CD4-positive, alpha-beta T cell treated with Interleukin-6 for 4 hours (primary cell): ENCODE measurements at regions not wholly inside any gene's neighbourhood (a gene's known extent, or its start where the extent isn't known, plus 50 kb on each side); places are given as distances from the start of the nearest gene placed in this dataset.
"Not testable (repeated sequence)": the region's sequence is repeated elsewhere in the genome, so short reads cannot be mapped to it uniquely, and the experiment has no call there.

ENCODE experiments used
- DNase-seq: peaks from one replicate; pipeline ENCODE4 v3.0.0-alpha.2; 2020; ENCODE audit warnings: mixed read lengths

- no peak for DNase-seq
Measured at GRCh38 chr6:149246691-149247384, 70.7 kb upstream of the TAB2 start.

GRCh38 chr6:149247385-149247763 is 70.1 kb upstream of the TAB2 start:
- no peak for DNase-seq

GRCh38 chr6:149248263-149248662 is 69.2 kb upstream of the TAB2 start:
- DNase-seq = not testable (repeated sequence)

GRCh38 chr6:149248693-149249369 is 68.7 kb upstream of the TAB2 start:
- DNase-seq = peak; percentile 55

- no peak for DNase-seq
Measured at GRCh38 chr6:149249370-149250357, 67.8 kb upstream of the TAB2 start.

- no peak for DNase-seq
Measured at GRCh38 chr6:149250951-149251350, 66.6 kb upstream of the TAB2 start.

GRCh38 chr6:149252622-149253021 is 64.9 kb upstream of the TAB2 start:
- DNase-seq = no peak

GRCh38 chr6:149254253-149254652 is 63.3 kb upstream of the TAB2 start:
- DNase-seq = no peak

- no peak for DNase-seq
Measured at GRCh38 chr6:149259753-149260152, 57.8 kb upstream of the TAB2 start.

GRCh38 chr6:149260214-149260874 is 57.2 kb upstream of the TAB2 start:
- no peak for DNase-seq

- DNase-seq = no peak
Measured at GRCh38 chr6:149261364-149262040, 56.0 kb upstream of the TAB2 start.

GRCh38 chr6:149263321-149263720 is 54.2 kb upstream of the TAB2 start:
- no peak for DNase-seq

- peak; percentile 75 for DNase-seq
Measured at GRCh38 chr6:149264629-149265028, 52.9 kb upstream of the TAB2 start.

GRCh38 chr6:149265945-149266344 is 51.6 kb upstream of the TAB2 start:
- no peak for DNase-seq

GRCh38 chr6:149266659-149267058 is 50.9 kb upstream of the TAB2 start:
- DNase-seq = no peak

GRCh38 chr6:149267072-149267471 is 50.4 kb upstream of the TAB2 start:
- no peak for DNase-seq

- DNase-seq = no peak
Measured at GRCh38 chr6:149267513-149268043, 49.9 kb upstream of the TAB2 start.
